GM19351 (cell line): ENCODE measurements at regions not wholly inside any gene's neighbourhood (a gene's known extent, or its start where the extent isn't known, plus 50 kb on each side); places are given as distances from the start of the nearest gene placed in this dataset.

Source experiments
- ATAC-seq: cut with Tn5 transposase; IDR thresholded peaks from one replicate; pipeline ENCODE4 v1.9.1; 2021; ENCODE audit warnings: mild to moderate bottlenecking, moderate library complexity; ENCODE audit not compliant: unreplicated experiment

- ATAC-seq: peak; percentile 94
Measured at GRCh38 chr17:57174591-57174990, 81.7 kb upstream of the MSI2 start.

- ATAC-seq: no peak
Measured at GRCh38 chr17:57178839-57179238, 77.5 kb upstream of the MSI2 start.

- no peak for ATAC-seq
Measured at GRCh38 chr17:57182621-57183020, 73.7 kb upstream of the MSI2 start.

- no peak for ATAC-seq
Measured at GRCh38 chr17:57186226-57187019, 69.9 kb upstream of the MSI2 start.

- ATAC-seq: no peak
Measured at GRCh38 chr17:57187391-57187790, 68.9 kb upstream of the MSI2 start.

- ATAC-seq: no peak
Measured at GRCh38 chr17:57195785-57196460, 60.4 kb upstream of the MSI2 start.

GRCh38 chr17:57197466-57198071 lies 58.8 kb upstream of the MSI2 start:
- no peak for ATAC-seq

GRCh38 chr17:57201481-57201880 lies 54.8 kb upstream of the MSI2 start:
- no peak for ATAC-seq

- ATAC-seq: no peak
Measured at GRCh38 chr17:57203040-57203439, 53.3 kb upstream of the MSI2 start.
